Stomach (tissue), 4 donors: ENCODE measurements at regions not wholly inside any gene's neighbourhood (a gene's known extent, or its start where the extent isn't known, plus 50 kb on each side); places are given as distances from the start of the nearest gene placed in this dataset.
"Not testable (repeated sequence)": the region's sequence is repeated elsewhere in the genome, so short reads cannot be mapped to it uniquely, and the experiment has no call there.

ENCODE experiments used
- CTCF ChIP-seq, 7 experiments: fragments of 450-650 bp in 4 of 7; fragments of 200-600 bp in 3 of 7; sonication (generic) in 3 of 7; IDR thresholded peaks; one replicate each; pipeline ENCODE4 v1.5.1; 2016 to 2019; ENCODE audit warnings: antibody characterized with exemption in 7 of 7, control low read depth in 2 of 7, mild to moderate bottlenecking in 1 of 7
- EP300 ChIP-seq: sonication (generic); formaldehyde crosslinking; IDR thresholded peaks from one replicate; pipeline ENCODE4 v1.6.1; 2017; ENCODE audit warnings: antibody characterized with exemption
- POLR2A ChIP-seq, 4 donors: fragments of 450-650 bp; IDR thresholded peaks; one replicate each; pipeline ENCODE4 v1.6.1; 2016; ENCODE audit warnings: antibody characterized with exemption in 4 of 4, control low read depth in 2 of 4, mild to moderate bottlenecking in 1 of 4, moderate library complexity in 1 of 4
- POLR2AphosphoS5 ChIP-seq, 3 donors: sonication (generic); formaldehyde crosslinking; IDR thresholded peaks; one replicate each; pipeline ENCODE4 v1.6.1; 2016; ENCODE audit warnings: antibody characterized with exemption in 3 of 3

DNA sequence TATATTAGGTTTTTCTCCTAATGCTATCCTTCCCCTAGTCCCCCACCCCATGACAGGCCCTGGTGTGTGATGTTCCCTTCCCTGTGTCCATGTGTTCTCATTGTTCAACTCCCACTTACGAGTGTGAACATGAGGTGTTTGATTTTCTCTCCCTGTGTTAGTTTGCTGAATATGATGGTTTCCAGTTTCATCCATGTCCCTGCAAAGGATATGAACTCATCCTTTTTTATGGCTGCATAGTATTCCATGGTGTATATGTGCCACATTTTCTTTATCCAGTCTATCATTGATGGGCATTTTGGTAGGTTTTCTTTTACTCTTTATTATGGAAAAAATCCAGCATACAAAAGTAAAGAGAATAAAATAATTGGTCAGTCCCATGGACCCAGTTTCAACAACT is 126.1 kb downstream of the PHETA1 start:
- not testable (repeated sequence) for TF ChIP-seq CTCF (IDR thresholded peaks at IDR 0.05); EP300; POLR2AphosphoS5 (IDR thresholded peaks at IDR 0.05); POLR2A (IDR thresholded peaks at IDR 0.05)
